ENCODE measurements at regions not wholly inside any gene's neighbourhood (a gene's known extent, or its start where the extent isn't known, plus 50 kb on each side); places are given as distances from the start of the nearest gene placed in this dataset.

DNA sequence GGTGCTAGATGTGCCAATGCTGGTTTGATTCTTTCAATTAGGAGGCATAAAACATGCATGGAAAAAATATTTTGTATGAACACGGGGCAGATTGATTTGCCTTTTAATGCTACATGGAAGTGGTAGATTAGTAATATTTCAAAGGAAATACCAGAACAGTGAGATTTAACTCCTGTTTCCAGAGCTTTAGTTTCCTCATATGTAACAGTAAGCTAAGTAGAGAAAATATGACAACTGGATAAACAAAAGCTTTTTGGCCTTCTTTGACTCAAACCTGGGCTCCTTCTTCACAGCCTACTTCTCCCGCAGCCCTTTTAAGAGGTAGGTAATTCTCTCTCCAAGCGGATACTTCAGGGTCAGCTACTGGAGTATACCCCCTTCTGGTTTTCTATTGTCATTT, 254.2 kb upstream of the TRPC7 start:
- 100% methylated on average over 2 of the region's 3 CpGs for WGBS (ENCODE audit: insufficient coverage)
- no peak overlapping the region for H3K4me2 ChIP-seq (replicated peaks; ENCODE audit: low read depth, low read length, poor library complexity, severe bottlenecking)
- intact Hi-C loops (cut with micrococcal nuclease): no loop called here
- H3K27me3 ChIP-seq (replicated peaks in 1 of 4; ENCODE audit: control extremely low read depth in 1 of 4, control insufficient read depth in 3 of 4, insufficient read depth in 4 of 4, low read length in 3 of 4): no peaks in the 10 kb centered on the region
- TF ChIP-seq EZH2 (IDR thresholded peaks at IDR 0.05; ENCODE audit: borderline replicate concordance, insufficient read depth, low read depth, low read length, poor library complexity, severe bottlenecking): no peak
- TF ChIP-seq, protein P1, sequence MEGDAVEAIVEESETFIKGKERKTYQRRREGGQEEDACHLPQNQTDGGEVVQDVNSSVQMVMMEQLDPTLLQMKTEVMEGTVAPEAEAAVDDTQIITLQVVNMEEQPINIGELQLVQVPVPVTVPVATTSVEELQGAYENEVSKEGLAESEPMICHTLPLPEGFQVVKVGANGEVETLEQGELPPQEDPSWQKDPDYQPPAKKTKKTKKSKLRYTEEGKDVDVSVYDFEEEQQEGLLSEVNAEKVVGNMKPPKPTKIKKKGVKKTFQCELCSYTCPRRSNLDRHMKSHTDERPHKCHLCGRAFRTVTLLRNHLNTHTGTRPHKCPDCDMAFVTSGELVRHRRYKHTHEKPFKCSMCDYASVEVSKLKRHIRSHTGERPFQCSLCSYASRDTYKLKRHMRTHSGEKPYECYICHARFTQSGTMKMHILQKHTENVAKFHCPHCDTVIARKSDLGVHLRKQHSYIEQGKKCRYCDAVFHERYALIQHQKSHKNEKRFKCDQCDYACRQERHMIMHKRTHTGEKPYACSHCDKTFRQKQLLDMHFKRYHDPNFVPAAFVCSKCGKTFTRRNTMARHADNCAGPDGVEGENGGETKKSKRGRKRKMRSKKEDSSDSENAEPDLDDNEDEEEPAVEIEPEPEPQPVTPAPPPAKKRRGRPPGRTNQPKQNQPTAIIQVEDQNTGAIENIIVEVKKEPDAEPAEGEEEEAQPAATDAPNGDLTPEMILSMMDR (IDR thresholded peaks at IDR 0.05): no peak
- H3K36me3 ChIP-seq (replicated peaks in 1 of 2; ENCODE audit: control extremely low read depth in 1 of 2, control insufficient read depth in 1 of 2, extremely low read depth in 1 of 2, insufficient read depth in 2 of 2, low read length in 1 of 2): no peaks in the 10 kb centered on the region
- H3K9me3 Mint-ChIP-seq (ENCODE audit: insufficient read depth): no peaks in the 10 kb centered on the region
- ChIA-PET POLR2A (no interaction called here), CTCF (no interaction called here)
- H4K20me1 ChIP-seq (ENCODE audit: control insufficient read depth, insufficient read depth, low read length, poor library complexity, severe bottlenecking): no peaks in the 10 kb centered on the region
- no peaks in the 10 kb centered on the region for H3K4me1 Mint-ChIP-seq
- no peak overlapping the region for H2AFZ ChIP-seq (ENCODE audit: insufficient read depth, low read depth, low read length, poor library complexity, severe bottlenecking)
- no peak for ATAC-seq (ENCODE audit: low read depth)
- H3K27me3 Mint-ChIP-seq: no peaks in the 10 kb centered on the region
- no peaks in the 10 kb centered on the region for H3K79me2 ChIP-seq (ENCODE audit: control insufficient read depth, insufficient read depth, low read length)
- H3K9ac ChIP-seq (ENCODE audit: low read length): no peak overlapping the region
- no peaks in the 10 kb centered on the region for H3K4me1 ChIP-seq (ENCODE audit: control insufficient read depth in 2 of 2, insufficient read depth in 2 of 2, low read length in 2 of 2)
- H3K27ac Mint-ChIP-seq: no peak overlapping the region
- no peak overlapping the region for H3K4me3 Mint-ChIP-seq
- no peak for DNase-seq
- H3K9me3 ChIP-seq (ENCODE audit: control extremely low read depth in 1 of 3, control insufficient read depth in 2 of 3, insufficient read depth in 1 of 3, low read length in 2 of 3): no peaks in the 10 kb centered on the region
- H3K27ac ChIP-seq (ENCODE audit: low read length in 2 of 2): no peak overlapping the region
- no peak overlapping the region for H3K4me3 ChIP-seq (ENCODE audit: control extremely low read depth in 1 of 5, extremely low read depth in 1 of 5, insufficient read depth in 1 of 5, low read depth in 2 of 5, low read length in 4 of 5)

DNA sequence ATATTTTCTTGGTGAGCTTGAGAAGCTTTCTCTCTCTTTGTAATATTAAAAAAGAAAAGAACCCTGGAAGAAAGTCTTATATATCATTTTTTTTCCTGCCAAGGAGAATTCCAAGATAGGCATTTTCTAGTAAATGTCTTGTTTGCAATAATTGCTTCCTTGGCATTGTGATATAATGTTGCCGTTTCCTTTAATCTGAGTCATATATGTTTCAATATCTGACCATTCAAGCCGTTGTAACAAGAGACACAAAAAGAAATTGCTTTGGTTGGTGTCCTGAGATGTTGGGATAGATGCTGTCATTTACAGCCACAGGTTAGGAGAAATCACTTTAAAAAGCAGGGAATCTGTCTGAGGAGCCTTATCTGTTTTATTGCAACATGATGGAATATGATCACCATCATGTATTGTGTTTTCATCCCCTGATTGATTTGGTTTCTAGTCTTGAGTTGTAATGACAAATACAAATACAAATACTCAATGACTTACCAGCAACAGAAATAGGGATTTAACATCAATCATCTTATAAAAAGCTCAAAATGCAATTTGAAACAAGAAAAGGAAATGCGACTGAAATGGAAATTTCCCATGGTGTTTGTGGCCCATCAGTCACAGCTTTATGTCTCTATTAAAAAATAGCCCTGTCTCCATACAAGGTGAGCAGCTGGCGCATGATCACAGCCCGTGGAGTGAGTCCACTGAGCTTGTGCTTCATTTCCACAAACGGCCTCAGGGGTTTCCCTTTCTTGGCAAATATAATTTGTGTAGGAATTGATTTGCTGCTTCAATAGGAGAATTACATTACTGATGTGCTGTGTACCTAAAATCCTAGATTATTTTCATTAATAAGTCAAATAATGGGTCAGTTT, 250.1 kb upstream of the TRPC7 start:
- Histone ChIP-seq H3K9me3 (ENCODE audit: control extremely low read depth in 1 of 3, control insufficient read depth in 2 of 3, insufficient read depth in 1 of 3, low read length in 2 of 3) (no peaks in the 10 kb centered on the region), H3K4me3 (ENCODE audit: control extremely low read depth in 1 of 5, extremely low read depth in 1 of 5, insufficient read depth in 1 of 5, low read depth in 2 of 5, low read length in 4 of 5) (no peak overlapping the region), H3K36me3 (replicated peaks in 1 of 2; ENCODE audit: control extremely low read depth in 1 of 2, control insufficient read depth in 1 of 2, extremely low read depth in 1 of 2, insufficient read depth in 2 of 2, low read length in 1 of 2) (no peaks in the 10 kb centered on the region), H2AFZ (ENCODE audit: insufficient read depth, low read depth, low read length, poor library complexity, severe bottlenecking) (no peak overlapping the region), H3K9ac (ENCODE audit: low read length) (no peak overlapping the region), H3K27me3 (replicated peaks in 1 of 4; ENCODE audit: control extremely low read depth in 1 of 4, control insufficient read depth in 3 of 4, insufficient read depth in 4 of 4, low read length in 3 of 4) (no peaks in the 10 kb centered on the region), H4K20me1 (ENCODE audit: control insufficient read depth, insufficient read depth, low read length, poor library complexity, severe bottlenecking) (no peaks in the 10 kb centered on the region), H3K79me2 (ENCODE audit: control insufficient read depth, insufficient read depth, low read length) (no peaks in the 10 kb centered on the region), H3K4me2 (replicated peaks; ENCODE audit: low read depth, low read length, poor library complexity, severe bottlenecking) (no peak overlapping the region), H3K4me1 (ENCODE audit: control insufficient read depth in 2 of 2, insufficient read depth in 2 of 2, low read length in 2 of 2) (no peaks in the 10 kb centered on the region), H3K27ac (ENCODE audit: low read length in 2 of 2) (no peak overlapping the region)
- Mint-ChIP-seq H3K27me3 (no peaks in the 10 kb centered on the region), H3K4me3 (no peak overlapping the region), H3K27ac (no peak overlapping the region), H3K4me1 (no peaks in the 10 kb centered on the region), H3K9me3 (ENCODE audit: insufficient read depth) (peaks cover 4% of the 10 kb centered on the region)
- WGBS (ENCODE audit: insufficient coverage): no CpG with 5 or more reads among the region's 6 CpGs
- TF ChIP-seq, protein P1 (IDR thresholded peaks at IDR 0.05): no peak
- no peak for TF ChIP-seq EZH2 (IDR thresholded peaks at IDR 0.05; ENCODE audit: borderline replicate concordance, insufficient read depth, low read depth, low read length, poor library complexity, severe bottlenecking)
- CTCF ChIA-PET: no interaction called here
- POLR2A ChIA-PET: no interaction called here
- intact Hi-C loops (cut with micrococcal nuclease): no loop called here
- DNase-seq: no peak
- ATAC-seq (ENCODE audit: low read depth): no peak
